ENCODE measurements at regions not wholly inside any gene's neighbourhood (a gene's known extent, or its start where the extent isn't known, plus 50 kb on each side); places are given as distances from the start of the nearest gene placed in this dataset.

- 95 to 98% methylated on average over 9 of the region's 9 CpGs for whole genome bisulfite sequencing, 2 donors
- Histone ChIP-seq H3K9me3 (no peaks in the 10 kb centered on the region), H3K4me3 (no peak overlapping the region), H3K27me3 (no peaks in the 10 kb centered on the region), H3K36me3 (no peaks in the 10 kb centered on the region), H3K4me1 (peaks cover 6 to 11% (median 10%) of the 10 kb centered on the region in 4 donors), H3K27ac (no peak overlapping the region)
- ATAC-seq (ENCODE audit: low FRiP score in 2 of 2) (no peak), DNase-seq (peak in 1 of 2 donors; percentile 16)
- TF ChIP-seq EP300 (IDR thresholded peaks at IDR 0.05) (no peak), POLR2AphosphoS5 (IDR thresholded peaks at IDR 0.05) (no peak), POLR2A (IDR thresholded peaks at IDR 0.05) (no peak), CTCF (IDR thresholded peaks at IDR 0.05) (no peak)
Observed at GRCh38 chr1:228897901-228898300, 162.6 kb downstream of the RHOU start.

- TF ChIP-seq CTCF (IDR thresholded peaks at IDR 0.05) (no peak), POLR2AphosphoS5 (IDR thresholded peaks at IDR 0.05) (no peak), EP300 (IDR thresholded peaks at IDR 0.05) (no peak), POLR2A (IDR thresholded peaks at IDR 0.05) (no peak)
- ATAC-seq (ENCODE audit: low FRiP score in 2 of 2): peak in 1 of 2 donors; percentile 9
- no peaks in the 10 kb centered on the region for H3K9me3 ChIP-seq
- H3K4me1 ChIP-seq: peaks cover 12 to 18% (median 16%) of the 10 kb centered on the region in 4 donors
- no peaks in the 10 kb centered on the region for H3K27me3 ChIP-seq
- no peaks in the 10 kb centered on the region for H3K36me3 ChIP-seq
- peak overlapping the region in 1 of 4 donors; percentile 10 for H3K27ac ChIP-seq
- no peak overlapping the region for H3K4me3 ChIP-seq
- peak; percentile 48 to 49 for DNase-seq
- 66 to 72% methylated on average over 7 to 8 of the region's 8 CpGs for WGBS, 2 donors
Observed at GRCh38 chr1:228898582-228898992, 163.3 kb downstream of the RHOU start.

- Histone ChIP-seq H3K4me1 (peaks cover 14 to 22% (median 21%) of the 10 kb centered on the region in 4 donors), H3K36me3 (no peaks in the 10 kb centered on the region), H3K4me3 (no peak overlapping the region), H3K9me3 (no peaks in the 10 kb centered on the region), H3K27me3 (no peaks in the 10 kb centered on the region), H3K27ac (no peak overlapping the region)
- no peak for DNase-seq
- no peak for ATAC-seq (ENCODE audit: low FRiP score in 2 of 2)
- TF ChIP-seq POLR2A (IDR thresholded peaks at IDR 0.05): no peak
- no peak for TF ChIP-seq EP300 (IDR thresholded peaks at IDR 0.05)
- no peak for TF ChIP-seq POLR2AphosphoS5 (IDR thresholded peaks at IDR 0.05)
- TF ChIP-seq CTCF (IDR thresholded peaks at IDR 0.05): no peak
- WGBS, 2 donors: 83 to 91% methylated on average over 12 of the region's 12 CpGs
Observed at GRCh38 chr1:228899421-228899956, 164.2 kb downstream of the RHOU start.

- TF ChIP-seq CTCF (IDR thresholded peaks at IDR 0.05): no peak
- no peaks in the 10 kb centered on the region for H3K9me3 ChIP-seq
- no peaks in the 10 kb centered on the region for H3K27me3 ChIP-seq
- H3K36me3 ChIP-seq: no peaks in the 10 kb centered on the region
- ATAC-seq (ENCODE audit: low FRiP score in 2 of 2) (peak in 1 of 2 donors; percentile 83), DNase-seq (no peak)
- H3K27ac ChIP-seq: no peak overlapping the region
- H3K4me1 ChIP-seq: peaks cover 14 to 22% (median 21%) of the 10 kb centered on the region in 4 donors
- WGBS, 2 donors: 83% methylated on average over 17 of the region's 17 CpGs
- no peak overlapping the region for H3K4me3 ChIP-seq
Observed at GRCh38 chr1:228900099-228900885, 165.0 kb downstream of the RHOU start.

Data from upper lobe of left lung (tissue), 6 donors.